ENCODE measurements at regions not wholly inside any gene's neighbourhood (a gene's known extent, or its start where the extent isn't known, plus 50 kb on each side); places are given as distances from the start of the nearest gene placed in this dataset.

DNA sequence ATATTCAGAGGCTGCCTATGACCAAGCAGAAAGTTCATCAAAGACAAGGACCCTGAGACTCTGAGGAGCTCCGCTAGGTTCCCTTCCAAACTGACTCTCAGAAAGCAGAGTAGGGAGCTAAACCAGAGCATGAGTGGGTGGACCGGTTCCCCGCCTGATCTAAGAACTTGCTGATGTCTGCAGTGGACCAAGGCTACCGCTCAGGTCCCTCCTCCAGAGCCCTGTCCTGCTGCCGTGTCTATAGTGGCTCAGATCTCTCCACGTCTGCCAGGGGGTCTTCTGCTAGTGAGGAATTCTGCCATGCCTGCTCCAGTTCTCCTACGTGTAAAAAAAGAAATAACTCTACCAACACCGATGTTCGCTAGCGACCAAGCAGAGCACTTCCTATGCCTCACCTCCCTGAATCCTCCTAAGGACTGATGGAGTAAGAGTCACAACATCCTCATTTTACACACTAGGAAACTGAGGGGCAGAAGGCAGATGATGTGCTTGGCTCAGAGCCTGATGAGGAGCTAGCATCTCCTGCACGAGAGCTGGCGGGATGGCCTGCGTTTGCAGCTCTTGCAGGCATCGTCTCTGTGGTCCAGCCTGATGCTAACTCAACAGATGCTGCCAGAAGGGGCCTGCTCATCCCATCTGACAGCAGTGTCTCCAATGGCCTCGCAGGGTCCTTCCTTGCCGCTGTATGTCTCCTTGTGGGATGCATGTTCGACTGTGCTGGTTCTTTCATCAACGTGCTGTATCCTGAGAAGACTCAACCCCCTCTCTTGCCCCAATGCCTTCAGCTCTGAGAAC is 265.5 kb downstream of the C16orf95 start:
- TF ChIP-seq EP300 (IDR thresholded peaks at IDR 0.05) (no peak), POLR2A (IDR thresholded peaks at IDR 0.05) (no peak)
- Histone ChIP-seq H3K4me1 (ENCODE audit: insufficient read depth) (no peaks in the 10 kb centered on the region), H3K27ac (no peak overlapping the region), H3K4me3 (no peak overlapping the region), H3K36me3 (no peaks in the 10 kb centered on the region), H3K27me3 (no peaks in the 10 kb centered on the region), H3K9me3 (no peaks in the 10 kb centered on the region)
- no peak for DNase-seq
- 85 to 92% (median 87%) methylated on average over 18 of the region's 18 CpGs for WGBS, 3 donors
- intact Hi-C loops (cut with DNase I) = loop anchor here in 1 of 4 donors (10.0 kb wide), 1 partner anchor 487 kb away; the partner anchor contains the start of gene FOXC2

DNA sequence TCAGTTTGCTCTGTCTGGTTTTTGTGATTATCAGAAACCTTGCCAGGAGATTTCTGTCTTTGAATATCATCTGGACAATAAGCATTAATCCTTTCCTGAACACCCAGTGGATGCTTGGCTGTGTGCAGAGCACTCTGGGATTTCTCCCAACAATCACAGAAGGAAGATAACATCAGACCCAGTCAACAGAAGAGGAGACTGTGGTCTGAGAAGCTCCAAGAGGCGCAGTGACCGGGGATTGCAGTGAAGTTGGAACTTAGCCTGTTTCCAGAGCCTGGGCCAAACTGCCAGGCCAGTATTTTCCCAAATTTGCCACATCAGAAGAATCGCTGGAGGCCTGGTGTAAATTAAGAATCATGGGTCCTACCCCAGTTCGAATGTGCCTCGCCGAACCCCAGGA is 264.7 kb downstream of the C16orf95 start:
- TF ChIP-seq POLR2A (IDR thresholded peaks at IDR 0.05) (no peak), EP300 (IDR thresholded peaks at IDR 0.05) (no peak)
- TF ChIP-seq, protein P1, sequence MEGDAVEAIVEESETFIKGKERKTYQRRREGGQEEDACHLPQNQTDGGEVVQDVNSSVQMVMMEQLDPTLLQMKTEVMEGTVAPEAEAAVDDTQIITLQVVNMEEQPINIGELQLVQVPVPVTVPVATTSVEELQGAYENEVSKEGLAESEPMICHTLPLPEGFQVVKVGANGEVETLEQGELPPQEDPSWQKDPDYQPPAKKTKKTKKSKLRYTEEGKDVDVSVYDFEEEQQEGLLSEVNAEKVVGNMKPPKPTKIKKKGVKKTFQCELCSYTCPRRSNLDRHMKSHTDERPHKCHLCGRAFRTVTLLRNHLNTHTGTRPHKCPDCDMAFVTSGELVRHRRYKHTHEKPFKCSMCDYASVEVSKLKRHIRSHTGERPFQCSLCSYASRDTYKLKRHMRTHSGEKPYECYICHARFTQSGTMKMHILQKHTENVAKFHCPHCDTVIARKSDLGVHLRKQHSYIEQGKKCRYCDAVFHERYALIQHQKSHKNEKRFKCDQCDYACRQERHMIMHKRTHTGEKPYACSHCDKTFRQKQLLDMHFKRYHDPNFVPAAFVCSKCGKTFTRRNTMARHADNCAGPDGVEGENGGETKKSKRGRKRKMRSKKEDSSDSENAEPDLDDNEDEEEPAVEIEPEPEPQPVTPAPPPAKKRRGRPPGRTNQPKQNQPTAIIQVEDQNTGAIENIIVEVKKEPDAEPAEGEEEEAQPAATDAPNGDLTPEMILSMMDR (IDR thresholded peaks at IDR 0.05) = no peak
- WGBS, 3 donors = 59 to 71% (median 65%) methylated on average over 6 of the region's 6 CpGs
- Histone ChIP-seq H3K4me1 (ENCODE audit: insufficient read depth) (no peaks in the 10 kb centered on the region), H3K27me3 (no peaks in the 10 kb centered on the region), H3K4me3 (no peak overlapping the region), H3K9me3 (no peaks in the 10 kb centered on the region), H3K36me3 (no peaks in the 10 kb centered on the region), H3K27ac (no peak overlapping the region)
- intact Hi-C loops (cut with DNase I) = loop anchor here in 1 of 4 donors (10.0 kb wide), 1 partner anchor 488 kb away; the partner anchor contains the start of gene FOXC2
- DNase-seq = no peak

DNA sequence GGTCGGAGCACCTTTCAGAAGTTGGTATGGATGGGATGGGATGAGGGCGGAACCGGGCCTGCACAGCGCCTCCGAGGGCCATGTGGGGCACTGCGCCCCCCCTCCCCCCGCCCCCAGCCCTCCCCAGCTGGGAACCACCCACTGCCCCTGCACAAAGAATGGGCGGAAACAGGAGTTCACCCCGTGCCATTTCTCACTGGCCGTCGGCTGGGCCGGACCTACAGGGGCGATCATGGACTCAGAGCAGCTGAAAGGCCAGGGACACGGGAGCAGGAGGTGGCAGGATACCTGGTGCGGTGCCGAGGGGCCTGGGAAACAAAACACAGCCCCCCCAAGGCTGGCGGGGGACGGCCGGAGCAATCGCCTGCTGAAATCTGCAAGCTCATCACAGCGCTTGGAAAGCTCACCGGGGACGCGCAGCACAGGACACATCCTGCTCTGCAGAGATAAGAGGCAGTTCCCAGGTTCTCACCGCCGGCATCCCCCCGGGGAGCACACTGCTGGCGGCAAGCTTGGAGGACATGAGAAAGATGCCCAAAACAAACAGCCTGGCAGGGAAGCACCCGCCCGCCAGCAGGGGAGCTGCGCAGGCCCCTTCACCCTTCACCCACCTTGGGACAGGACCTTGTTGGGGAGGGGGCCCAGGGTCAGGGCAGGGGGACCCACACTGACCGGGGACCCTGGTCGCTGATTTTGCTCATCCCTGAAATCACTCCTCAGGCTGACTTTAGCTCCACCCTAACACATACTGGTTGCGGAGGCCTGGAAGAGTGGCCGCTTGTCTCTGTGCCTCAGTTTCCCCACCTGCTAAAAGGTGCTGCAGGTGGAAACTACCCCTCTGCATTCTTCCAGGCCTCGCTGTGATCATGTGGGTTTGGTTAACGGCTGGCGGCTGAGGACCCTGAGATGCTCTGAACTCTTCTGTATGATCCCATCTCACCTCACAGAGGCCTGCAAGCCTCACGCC is 263.9 kb downstream of the C16orf95 start:
- 58 to 69% (median 67%) methylated on average over 38 to 39 of the region's 39 CpGs for WGBS, 3 donors
- Histone ChIP-seq H3K9me3 (no peaks in the 10 kb centered on the region), H3K4me3 (no peak overlapping the region), H3K27me3 (no peaks in the 10 kb centered on the region), H3K27ac (no peak overlapping the region), H3K4me1 (ENCODE audit: insufficient read depth) (no peaks in the 10 kb centered on the region), H3K36me3 (no peaks in the 10 kb centered on the region)
- intact Hi-C loops (cut with DNase I) = loop anchor here in 1 of 4 donors (10.0 kb wide), 1 partner anchor 488 kb away; the partner anchor contains the start of gene FOXC2
- TF ChIP-seq, protein P1 (IDR thresholded peaks at IDR 0.05) = no peak
- no peak for TF ChIP-seq EP300 (IDR thresholded peaks at IDR 0.05)
- no peak for TF ChIP-seq POLR2A (IDR thresholded peaks at IDR 0.05)
- no peak for DNase-seq

DNA sequence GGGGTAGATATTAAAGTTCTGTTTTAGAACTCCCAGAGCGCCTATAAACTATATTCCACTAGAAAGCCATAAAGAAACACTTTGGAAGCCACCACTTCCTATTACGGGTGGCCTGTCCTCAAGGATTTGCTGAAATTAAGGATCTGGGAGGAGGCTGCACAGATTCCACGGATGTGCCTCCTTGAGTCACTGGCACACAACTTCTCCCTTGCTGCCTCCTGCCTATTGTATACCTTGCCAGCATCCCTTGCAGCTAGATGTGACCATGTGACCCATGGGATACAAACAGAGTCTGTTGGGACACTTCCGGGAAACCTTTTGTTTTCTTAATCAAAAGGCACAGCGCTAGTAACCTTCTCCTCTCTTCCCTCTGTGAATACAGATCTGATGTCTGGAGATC is 263.0 kb downstream of the C16orf95 start:
- H3K9me3 ChIP-seq = no peaks in the 10 kb centered on the region
- TF ChIP-seq, protein P1 (IDR thresholded peaks at IDR 0.05) = no peak
- no peaks in the 10 kb centered on the region for H3K4me1 ChIP-seq (ENCODE audit: insufficient read depth)
- intact Hi-C loops (cut with DNase I) = loop anchor here in 1 of 4 donors (10.0 kb wide), 1 partner anchor 489 kb away; the partner anchor contains the start of gene FOXC2
- DNase-seq = no peak
- WGBS, 3 donors = 93 to 98% (median 95%) methylated on average over 5 of the region's 5 CpGs
- no peaks in the 10 kb centered on the region for H3K36me3 ChIP-seq
- H3K27me3 ChIP-seq = no peaks in the 10 kb centered on the region
- H3K4me3 ChIP-seq = no peak overlapping the region
- no peak overlapping the region for H3K27ac ChIP-seq

All from ovary (tissue), 7 donors.